IMR-90 (cell line): ENCODE measurements at regions not wholly inside any gene's neighbourhood (a gene's known extent, or its start where the extent isn't known, plus 50 kb on each side); places are given as distances from the start of the nearest gene placed in this dataset.

Experiments
- ATAC-seq: fragments of 200-7000 bp; cut with Tn5 transposase; 2 replicates; pipeline ENCODE4 v1.9.1; 2020; ENCODE audit warnings: low read depth, mild to moderate bottlenecking, moderate library complexity
- BruUV-seq: library from RNA; stranded (reverse); fragments of 400-500 nt; replicated peaks from 2 replicates; lab custom pipeline; 2021; lab: Mats Ljungman, UMichigan
- CTCF ChIA-PET: fragments of 300-600 bp; formaldehyde crosslinking; extraction: SDS; loops from one replicate; lab custom pipeline; 2021; ENCODE audit warnings: antibody characterized with exemption; lab: Yijun Ruan, JAX
- POLR2A ChIA-PET: fragments of 300-600 bp; sonication (Branson Sonifier 250); formaldehyde crosslinking; loops from one replicate; lab custom pipeline; 2022; ENCODE audit warnings: antibody characterized with exemption; ENCODE audit not compliant: unreplicated experiment; lab: Charles Lee
- DNase-seq: peaks from one replicate; pipeline ENCODE4 v3.0.0; 2013
- H2AFZ ChIP-seq: replicated peaks from 2 replicates; pipeline ENCODE3; 2013; ENCODE audit warnings: low read length, mild to moderate bottlenecking; ENCODE audit not compliant: poor library complexity
- H2AK5ac ChIP-seq: 2 replicates; pipeline ENCODE4 v1.6.1; 2013; ENCODE audit warnings: low read depth, low read length, inconsistent platforms
- H2AK9ac ChIP-seq: replicated peaks from 2 replicates; pipeline ENCODE3; 2013; ENCODE audit warnings: mild to moderate bottlenecking, low read depth, low read length, moderate library complexity; ENCODE audit not compliant: poor library complexity
- H2BK120ac ChIP-seq: 2 replicates; pipeline ENCODE4 v1.6.1; 2013; ENCODE audit warnings: low read depth, low read length, inconsistent platforms
- H2BK15ac ChIP-seq: 3 replicates; pipeline ENCODE4 v1.6.1; 2013; ENCODE audit warnings: low read depth, low read length, inconsistent platforms
- H2BK20ac ChIP-seq: 2 replicates; pipeline ENCODE4 v1.6.1; 2013; ENCODE audit warnings: low read depth, mild to moderate bottlenecking, inconsistent platforms, low read length, moderate library complexity
- H2BK5ac ChIP-seq: 2 replicates; pipeline ENCODE4 v1.6.1; 2013; ENCODE audit warnings: mild to moderate bottlenecking, low read depth, low read length, inconsistent platforms; ENCODE audit not compliant: poor library complexity, severe bottlenecking
- H3K14ac ChIP-seq: replicated peaks from 2 replicates; pipeline ENCODE4 v1.6.1; 2013; ENCODE audit warnings: low read depth, low read length, inconsistent platforms
- H3K18ac ChIP-seq: 2 replicates; pipeline ENCODE4 v1.6.1; 2013; ENCODE audit warnings: low read depth, low read length, control low read depth
- H3K23ac ChIP-seq: 2 replicates; pipeline ENCODE4 v1.6.1; 2013; ENCODE audit warnings: low read depth, low read length, inconsistent platforms
- H3K27ac ChIP-seq: 2 replicates; pipeline ENCODE4 v1.5.1; 2013; ENCODE audit warnings: mild to moderate bottlenecking, control low read depth, low read length; ENCODE audit not compliant: insufficient read depth
- H3K27me3 ChIP-seq: 2 replicates; pipeline ENCODE4 v1.6.1; 2013; ENCODE audit warnings: low read length; ENCODE audit not compliant: control insufficient read depth, insufficient read depth
- H3K36me3 ChIP-seq: 2 replicates; pipeline ENCODE4 v1.6.1; 2013; ENCODE audit warnings: low read length, mixed read lengths; ENCODE audit not compliant: control insufficient read depth, insufficient read depth
- H3K4ac ChIP-seq: 2 replicates; pipeline ENCODE4 v1.6.1; 2013; ENCODE audit warnings: low read depth, low read length, inconsistent platforms
- H3K4me1 ChIP-seq: 2 replicates; pipeline ENCODE4 v1.6.1; 2013; ENCODE audit warnings: low read length, mixed read lengths; ENCODE audit not compliant: control insufficient read depth, insufficient read depth
- H3K4me2 ChIP-seq: 2 replicates; pipeline ENCODE4 v1.6.1; 2013; ENCODE audit warnings: low read depth, mild to moderate bottlenecking, control low read depth, low read length, moderate library complexity
- H3K4me3 ChIP-seq: 2 replicates; pipeline ENCODE4 v1.5.1; 2013; ENCODE audit warnings: low read depth, mild to moderate bottlenecking, control low read depth, low read length, moderate library complexity; ENCODE audit not compliant: insufficient read depth
- H3K56ac ChIP-seq: 2 replicates; pipeline ENCODE4 v1.6.1; 2013; ENCODE audit warnings: low read length, inconsistent platforms; ENCODE audit not compliant: insufficient read depth; ENCODE audit errors: extremely low read depth
- H3K79me1 ChIP-seq, 2 experiments: 2 replicates each; pipeline ENCODE4 v1.6.1; 2013; ENCODE audit warnings: low read length in 2 of 2, inconsistent platforms in 1 of 2, low read depth in 1 of 2
- H3K9ac ChIP-seq: 2 replicates; pipeline ENCODE4 v1.6.1; 2013; ENCODE audit warnings: low read depth, low read length, control low read depth
- H3K9me1 ChIP-seq: 2 replicates; pipeline ENCODE4 v1.6.1; 2013; ENCODE audit warnings: low read length, inconsistent platforms; ENCODE audit not compliant: insufficient read depth
- H3K9me3 ChIP-seq: 2 replicates; pipeline ENCODE4 v1.6.1; 2013; ENCODE audit warnings: low read length; ENCODE audit not compliant: control insufficient read depth, insufficient read depth
- H4K20me1 ChIP-seq: 2 replicates; pipeline ENCODE4 v1.6.1; 2013; ENCODE audit warnings: low read length, inconsistent platforms; ENCODE audit not compliant: insufficient read depth
- H4K5ac ChIP-seq: 2 replicates; pipeline ENCODE4 v1.6.1; 2013; ENCODE audit warnings: mild to moderate bottlenecking, low read depth, low read length, control low read depth
- H4K8ac ChIP-seq, 2 experiments: 2 replicates each; pipeline ENCODE4 v1.6.1; 2013; ENCODE audit warnings: low read depth in 2 of 2, low read length in 2 of 2, control low read depth in 1 of 2, inconsistent platforms in 1 of 2
- H4K91ac ChIP-seq: 2 replicates; pipeline ENCODE4 v1.6.1; 2013; ENCODE audit warnings: low read depth, low read length, inconsistent platforms; ENCODE audit not compliant: insufficient read depth
- BHLHE40 ChIP-seq: fragments of 150-350 bp; IDR thresholded peaks from 2 replicates; pipeline ENCODE4 v1.6.1; 2016; ENCODE audit warnings: mild to moderate bottlenecking, low read depth, low read length
- CEBPB ChIP-seq: IDR thresholded peaks from 2 replicates; pipeline ENCODE4 v1.6.1; 2012; ENCODE audit warnings: low read depth, low read length, improper control_type of control experiment
- CHD1 ChIP-seq: IDR thresholded peaks from 2 replicates; pipeline ENCODE4 v1.6.1; 2012; ENCODE audit warnings: low read depth, low read length, improper control_type of control experiment
- CTCF ChIP-seq: conservative IDR thresholded peaks from 2 replicates; pipeline ENCODE4 v1.5.1; 2012; ENCODE audit warnings: mild to moderate bottlenecking, low read depth, low read length, improper control_type of control experiment
- ELK1 ChIP-seq: fragments of 150-350 bp; IDR thresholded peaks from 2 replicates; pipeline ENCODE4 v1.6.1; 2016; ENCODE audit warnings: low read depth, mild to moderate bottlenecking, low read length, moderate library complexity, borderline replicate concordance
- FOS ChIP-seq: fragments of 150-350 bp; IDR thresholded peaks from 2 replicates; pipeline ENCODE4 v1.6.1; 2016; ENCODE audit warnings: low read depth, low read length
- MAFK ChIP-seq: IDR thresholded peaks from 2 replicates; pipeline ENCODE4 v1.6.1; 2012; ENCODE audit warnings: low read depth, low read length, improper control_type of control experiment
- MAZ ChIP-seq: IDR thresholded peaks from 2 replicates; pipeline ENCODE4 v1.6.1; 2012; ENCODE audit warnings: low read depth, mild to moderate bottlenecking, low read length, improper control_type of control experiment, moderate library complexity, borderline replicate concordance
- MXI1 ChIP-seq: IDR thresholded peaks from 2 replicates; pipeline ENCODE4 v1.6.1; 2012; ENCODE audit warnings: low read depth, mild to moderate bottlenecking, low read length, moderate library complexity, borderline replicate concordance
- NFE2L2 ChIP-seq: fragments of 150-350 bp; IDR thresholded peaks from 2 replicates; pipeline ENCODE4 v1.6.1; 2016; ENCODE audit warnings: low read depth, mild to moderate bottlenecking, low read length
- POLR2A ChIP-seq: IDR thresholded peaks from 2 replicates; pipeline ENCODE4 v1.6.1; 2012; ENCODE audit warnings: mild to moderate bottlenecking, low read depth, low read length
- RAD21 ChIP-seq: IDR thresholded peaks from 2 replicates; pipeline ENCODE4 v1.6.1; 2012; ENCODE audit warnings: low read length, improper control_type of control experiment
- RCOR1 ChIP-seq: IDR thresholded peaks from 2 replicates; pipeline ENCODE4 v1.6.1; 2012; ENCODE audit warnings: mild to moderate bottlenecking, low read length, improper control_type of control experiment; ENCODE audit not compliant: insufficient replicate concordance
- RFX5 ChIP-seq: IDR thresholded peaks from 2 replicates; pipeline ENCODE4 v1.8.0; 2012; ENCODE audit warnings: low read depth, mild to moderate bottlenecking, low read length, moderate library complexity
- USF2 ChIP-seq: fragments of 150-350 bp; IDR thresholded peaks from 2 replicates; pipeline ENCODE4 v1.6.1; 2017; ENCODE audit warnings: mild to moderate bottlenecking, antibody characterized with exemption, low read length, low read depth
- WGBS, 2 experiments: methylation state at CpG; one replicate each; pipeline versions ENCODE4 v1.1.5 to v1.1.7; 2013; ENCODE audit warnings: missing lambda C conversion rate in 2 of 2; ENCODE audit not compliant: insufficient read length in 1 of 2; ENCODE audit errors: extremely low coverage in 2 of 2; 5-methylcytosine and 5-hydroxymethylcytosine counted together
- dilution Hi-C: fragments of 300-500 bp; cut with HindIII; formaldehyde crosslinking; loops from one replicate; pipeline ENCODE4 v1.14.3; 2018; ENCODE audit warnings: low sequenced_read_pairs; ENCODE audit not compliant: unreplicated experiment
- in situ Hi-C: fragments of 300-500 bp; cut with MboI; formaldehyde crosslinking; loops from 3 replicates; pipeline ENCODE4 v1.14.3; 2019; ENCODE audit warnings: low sequenced_read_pairs, inconsistent platforms, mixed read lengths
- intact Hi-C: fragments of 100-400 bp; cut with micrococcal nuclease; formaldehyde crosslinking; loops from 2 replicates; pipeline ENCODE4 v1.10.0; 2022

- dilution Hi-C loops = no loop called here
These were observed 652.9 kb upstream of the USP24 start for GRCh38 chr1:55868026-55868425.

More at GRCh38 chr1:55868026-55868425, 652.9 kb upstream of the USP24 start:
- H2AFZ ChIP-seq = no peak overlapping the region
- H3K4me1 ChIP-seq = peaks cover 4% of the 10 kb centered on the region
- in situ Hi-C loops (no loop called here), intact Hi-C loops (no loop called here)
- H4K20me1 ChIP-seq = no peaks in the 10 kb centered on the region
- no peak overlapping the region for H3K56ac ChIP-seq
- peak; percentile 62; the same call in 1 of the 2 replicates for ATAC-seq
- DNase-seq = peak; percentile 50
- no TSS peak for BruUV-seq
- H2BK15ac ChIP-seq = 0 out of 3 replicates have a peak overlapping the region, but pooled peaks have one; percentile 53
- 0 out of 2 replicates have a peak overlapping the region, but pooled peaks have one; percentile 72 for H3K23ac ChIP-seq
- no peak overlapping the region for H3K27ac ChIP-seq
- POLR2A ChIA-PET = no interaction called here
- H2AK5ac ChIP-seq = no peak overlapping the region
- CTCF ChIA-PET = interaction anchor here (0.6 to 1.7 kb wide), 5 partner anchors 8 to 712 kb away, joined by 3 to 4 read pairs (median 4); no protein-coding TSS in a partner anchor
- no peak overlapping the region for H4K5ac ChIP-seq
- no peak overlapping the region; a peak in 1 of 4 replicates for H4K8ac ChIP-seq
- peak overlapping the region; percentile 3; the same call in 1 of the 2 replicates for H3K4me2 ChIP-seq
- no peak overlapping the region for H3K9ac ChIP-seq
- peak overlapping the region; percentile 25; the same call in 1 of the 2 replicates for H3K4ac ChIP-seq
- 0 out of 2 replicates have a peak overlapping the region, but pooled peaks have one; percentile 61 for H3K14ac ChIP-seq
- H2BK5ac ChIP-seq = no peak overlapping the region
- TF ChIP-seq MAFK = no peak
- TF ChIP-seq CTCF = no peak
- no peak for TF ChIP-seq BHLHE40
- no peak for TF ChIP-seq NFE2L2
- no peak for TF ChIP-seq RAD21
- no peak for TF ChIP-seq ELK1
- no peak for TF ChIP-seq POLR2A
- TF ChIP-seq MXI1 = no peak
- TF ChIP-seq FOS = no peak
- no peak for TF ChIP-seq RFX5
- TF ChIP-seq CHD1 = no peak
- no peak for TF ChIP-seq RCOR1
- no peak for TF ChIP-seq CEBPB
- TF ChIP-seq MAZ = no peak
- no peak for TF ChIP-seq USF2
- H3K36me3 ChIP-seq = no peaks in the 10 kb centered on the region
- no peaks in the 10 kb centered on the region for H3K9me1 ChIP-seq
- no peak overlapping the region for H2BK20ac ChIP-seq
- H4K91ac ChIP-seq = no peak overlapping the region
- no peak overlapping the region; the same call in 1 of the 2 replicates for H3K18ac ChIP-seq
- WGBS, 2 experiments = no CpG with 5 or more reads among the region's 2 CpGs
- no peaks in the 10 kb centered on the region for H3K9me3 ChIP-seq
- H3K27me3 ChIP-seq = no peaks in the 10 kb centered on the region
- no peak overlapping the region for H2BK120ac ChIP-seq
- no peak overlapping the region for H3K4me3 ChIP-seq
- H3K79me1 ChIP-seq = no peaks in the 10 kb centered on the region
- no peak overlapping the region for H2AK9ac ChIP-seq
